NOMO-1 treated with DMSO at 0.1 percent for 48 hours (cell line): ENCODE measurements at regions not wholly inside any gene's neighbourhood (a gene's known extent, or its start where the extent isn't known, plus 50 kb on each side); places are given as distances from the start of the nearest gene placed in this dataset.
A peak's percentile ranks its signal among the peaks of the same experiment; 100 is the strongest.

Experiments
- DNase-seq: peaks from one replicate; lab custom pipeline; 2025; ENCODE audit not compliant: unreplicated experiment; lab: John Stamatoyannopoulos, UW

DNA sequence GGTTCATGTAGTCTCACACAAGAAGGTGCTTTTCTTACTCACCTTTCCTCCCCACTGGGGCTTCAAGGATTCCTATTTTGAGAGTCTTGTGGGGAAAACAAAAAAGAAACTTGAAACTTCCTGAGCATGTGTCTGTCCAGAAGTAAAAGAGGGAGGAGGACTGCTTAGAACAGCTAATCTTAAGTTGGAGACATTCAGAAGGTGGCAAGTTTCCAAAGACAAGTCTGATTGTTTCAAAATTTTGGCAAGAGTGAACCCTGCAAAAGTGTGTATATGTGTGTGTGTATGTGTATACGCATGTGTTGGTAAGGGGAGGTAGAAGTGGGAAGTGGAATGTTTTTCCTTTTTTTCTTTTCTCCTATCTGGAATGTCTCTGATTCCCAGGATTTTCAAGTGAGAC is 189.0 kb upstream of the FRMPD4 start:
- DNase-seq = no peak

- no peak for DNase-seq
Observed at GRCh38 chrX:11952176-11952720, 186.0 kb upstream of the FRMPD4 start.

DNA sequence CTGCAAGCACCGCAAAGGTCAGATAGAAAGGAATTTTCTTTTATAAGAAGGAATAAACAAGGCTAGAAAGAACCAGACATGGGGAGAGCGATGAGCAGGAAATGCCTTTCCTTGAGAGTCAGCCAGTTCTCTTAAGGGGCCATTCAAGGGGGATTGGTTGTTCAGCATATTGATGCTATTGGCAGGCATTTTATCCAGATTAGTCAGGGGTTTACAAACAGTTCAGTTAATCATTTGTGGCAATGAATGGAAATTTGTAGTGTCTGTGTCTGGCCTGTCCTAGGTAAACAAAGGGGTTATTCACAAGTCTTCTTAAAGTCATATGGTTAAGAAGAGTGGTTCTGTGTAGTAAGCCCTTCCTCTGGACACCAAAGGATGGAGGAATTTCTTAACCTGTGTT is 184.7 kb upstream of the FRMPD4 start:
- no peak for DNase-seq

GRCh38 chrX:11954176-11954575 is 184.1 kb upstream of the FRMPD4 start:
- no peak for DNase-seq

DNA sequence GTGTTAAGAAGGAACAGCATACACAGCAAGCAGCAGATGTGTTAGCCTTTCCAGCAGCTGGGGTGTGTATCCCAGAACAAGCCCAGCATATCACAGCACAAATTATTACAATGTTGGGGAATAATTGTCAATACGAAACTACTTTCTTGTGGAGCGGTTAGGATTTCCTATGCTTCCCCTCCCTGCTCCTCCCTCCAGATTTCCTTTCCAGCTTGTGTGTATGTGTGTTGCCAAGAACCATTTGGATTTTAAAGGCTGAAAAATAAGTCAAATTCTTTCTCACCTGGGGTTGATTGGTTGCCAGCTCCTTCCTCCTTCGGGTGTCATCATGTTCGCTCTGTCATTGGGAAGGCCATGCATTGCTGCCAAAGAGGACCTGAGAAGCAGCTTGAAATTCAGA is 178.2 kb upstream of the FRMPD4 start:
- DNase-seq = no peak

GRCh38 chrX:11965436-11965835 is 172.8 kb upstream of the FRMPD4 start:
- no peak for DNase-seq

DNA sequence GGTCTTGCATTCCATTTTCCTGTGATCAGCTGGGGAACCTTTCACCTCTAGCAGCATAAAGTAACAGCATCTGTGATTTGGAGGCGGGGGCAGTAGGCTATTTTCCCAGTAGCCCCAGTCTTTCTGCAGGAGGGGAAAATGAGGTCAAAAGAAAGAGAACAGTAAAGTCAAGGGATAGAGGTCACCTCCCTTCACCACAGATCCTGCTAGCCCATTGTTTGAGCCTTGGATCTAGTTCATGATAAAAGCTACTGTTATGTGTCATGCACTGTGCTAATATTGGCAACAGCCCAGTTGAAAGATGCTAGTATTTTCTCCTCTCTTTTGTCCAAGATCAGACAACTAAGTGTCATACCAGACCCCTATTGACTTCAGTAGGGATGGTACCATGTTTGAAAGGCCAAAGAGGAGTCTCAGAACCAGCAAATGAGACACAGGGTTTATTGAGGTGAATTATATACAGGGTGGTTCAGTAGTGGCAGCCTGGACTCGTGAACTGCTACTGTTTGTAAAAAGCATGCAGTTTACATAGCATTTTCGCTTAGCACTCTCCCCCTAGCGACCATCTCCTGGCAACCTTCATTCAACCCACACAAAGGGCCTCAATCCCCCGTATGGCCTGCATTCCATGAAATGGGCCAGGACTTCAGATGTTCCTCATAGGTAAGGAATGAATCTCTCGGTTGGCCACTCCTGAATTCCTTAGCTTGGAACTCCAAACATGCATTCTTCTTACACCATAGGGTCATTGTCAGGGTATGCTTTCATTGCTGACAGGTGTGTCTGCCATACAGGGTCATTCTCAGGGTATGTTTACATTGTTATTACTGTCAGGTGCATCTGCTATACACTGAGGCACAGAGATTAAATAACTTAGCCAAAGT is 170.0 kb upstream of the FRMPD4 start:
- DNase-seq = no peak

DNA sequence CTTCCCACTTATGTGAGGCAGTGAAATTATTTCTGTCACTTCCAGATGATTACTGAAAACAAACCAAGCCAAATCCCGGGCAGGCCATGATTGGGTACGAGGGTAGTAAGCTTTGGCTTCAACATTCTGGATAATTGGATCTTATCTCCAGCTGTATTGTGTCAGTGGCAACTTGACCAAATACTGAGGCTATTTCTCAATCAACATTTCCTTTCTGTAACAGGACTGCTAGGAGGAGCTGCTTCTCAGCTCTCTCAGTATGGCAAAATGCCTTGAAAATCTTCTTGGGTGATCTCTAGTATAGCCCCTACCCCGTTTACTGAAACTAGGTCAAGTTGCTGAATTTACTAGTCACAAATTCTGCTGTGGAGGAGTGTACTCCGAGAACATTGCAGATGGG is 169.3 kb upstream of the FRMPD4 start:
- DNase-seq = no peak

DNA sequence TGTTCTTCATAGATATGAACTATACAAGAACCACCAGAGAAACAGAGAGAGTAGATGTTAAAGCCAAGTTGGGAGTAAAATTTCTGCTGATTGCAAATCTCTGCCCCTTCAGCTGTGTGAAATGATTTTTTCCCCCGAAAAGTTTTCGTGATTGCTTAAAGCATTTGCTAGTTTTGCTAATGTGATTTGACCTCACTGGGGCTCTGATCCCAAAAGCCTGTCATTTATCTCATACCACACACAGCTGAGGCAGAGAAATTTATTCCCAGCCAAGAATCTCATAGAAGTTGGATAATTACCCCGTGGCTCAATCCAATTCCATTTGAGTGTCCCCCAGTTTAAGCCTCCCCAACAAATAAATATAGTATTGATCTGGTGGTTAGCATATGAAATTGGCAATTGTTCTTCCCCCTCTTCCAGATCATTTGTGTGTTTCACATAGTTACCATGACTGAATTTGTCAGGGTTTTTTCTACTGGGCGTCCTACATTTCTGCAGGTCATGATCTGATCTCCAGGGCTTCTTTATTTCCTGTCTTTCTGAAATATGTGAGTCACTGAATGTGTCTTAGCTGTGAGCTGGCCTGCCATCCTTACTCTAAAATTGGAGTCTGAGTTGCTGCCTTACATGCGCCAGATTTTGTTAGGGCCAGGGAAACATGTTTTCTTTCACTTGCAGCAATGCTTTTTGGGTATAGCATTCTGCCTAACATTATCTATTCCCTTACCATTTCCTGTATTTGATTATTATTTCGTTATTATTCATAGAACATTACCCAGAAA is 167.5 kb upstream of the FRMPD4 start:
- DNase-seq = no peak

DNA sequence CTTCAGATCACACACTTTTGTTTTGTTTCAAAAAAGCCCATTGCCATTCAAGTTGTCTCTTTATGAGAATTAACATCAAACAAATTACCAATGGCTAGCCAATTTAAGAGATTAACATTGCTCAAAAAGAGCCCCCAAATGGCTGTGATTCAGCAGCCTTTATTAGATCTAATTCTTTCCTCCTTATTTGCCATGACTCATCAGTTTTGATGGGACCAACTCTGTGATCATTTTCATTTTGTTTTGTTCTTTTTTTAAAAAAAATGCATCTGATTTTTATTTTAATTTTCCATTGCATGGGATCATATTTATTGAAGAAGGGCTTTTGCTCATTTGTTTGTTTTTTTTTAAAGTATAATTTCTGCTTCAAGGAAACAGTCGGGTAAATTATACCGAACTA is 161.6 kb upstream of the FRMPD4 start:
- DNase-seq = no peak

GRCh38 chrX:11992271-11992670 is 146.0 kb upstream of the FRMPD4 start:
- no peak for DNase-seq

GRCh38 chrX:11995146-11995545 is 143.1 kb upstream of the FRMPD4 start:
- DNase-seq = no peak

DNA sequence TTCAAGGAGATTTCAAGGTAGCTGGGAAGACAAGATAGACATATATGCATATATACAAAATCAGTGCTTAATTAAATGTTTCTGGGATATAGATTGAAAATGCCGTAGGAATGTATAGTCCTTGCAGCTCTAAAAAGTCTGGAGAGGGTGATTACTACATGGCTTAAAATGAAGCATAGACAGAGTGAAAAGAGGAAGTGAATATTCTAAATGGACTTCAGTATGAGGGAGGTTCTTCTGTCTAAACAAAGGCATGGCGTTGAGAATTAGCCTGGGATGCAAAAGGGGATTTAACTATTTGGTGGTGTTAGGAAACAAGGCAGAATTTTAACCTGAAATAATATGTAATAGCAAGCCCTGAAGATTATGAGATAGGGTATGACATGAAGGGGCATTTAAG is 141.5 kb upstream of the FRMPD4 start:
- DNase-seq = peak; percentile 53

GRCh38 chrX:11998944-11999343 is 139.3 kb upstream of the FRMPD4 start:
- no peak for DNase-seq

GRCh38 chrX:12002876-12003275 is 135.4 kb upstream of the FRMPD4 start:
- DNase-seq = no peak

DNA sequence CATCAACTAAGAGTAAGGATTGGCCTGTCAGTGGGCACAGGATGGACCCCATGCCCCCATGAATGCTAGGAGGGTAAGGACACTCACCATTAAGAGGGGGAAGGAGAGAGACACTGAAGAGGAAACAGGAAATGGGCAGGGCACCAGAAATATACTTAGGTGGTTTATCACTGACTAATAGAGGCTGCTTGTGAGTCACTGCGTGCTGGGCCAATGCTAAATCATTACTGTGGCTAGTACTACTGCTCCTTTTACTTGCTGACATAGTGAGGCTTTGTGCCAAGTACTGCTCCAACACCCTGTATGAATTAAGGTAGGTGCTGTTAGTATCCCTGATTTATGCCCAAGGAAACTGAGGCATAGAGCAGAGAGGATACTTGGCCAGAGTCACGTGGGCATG is 130.4 kb upstream of the FRMPD4 start:
- DNase-seq = peak; percentile 15

GRCh38 chrX:12010436-12010835 is 127.8 kb upstream of the FRMPD4 start:
- DNase-seq = no peak

- DNase-seq = no peak
Observed at GRCh38 chrX:12011075-12011474, 127.2 kb upstream of the FRMPD4 start.

DNA sequence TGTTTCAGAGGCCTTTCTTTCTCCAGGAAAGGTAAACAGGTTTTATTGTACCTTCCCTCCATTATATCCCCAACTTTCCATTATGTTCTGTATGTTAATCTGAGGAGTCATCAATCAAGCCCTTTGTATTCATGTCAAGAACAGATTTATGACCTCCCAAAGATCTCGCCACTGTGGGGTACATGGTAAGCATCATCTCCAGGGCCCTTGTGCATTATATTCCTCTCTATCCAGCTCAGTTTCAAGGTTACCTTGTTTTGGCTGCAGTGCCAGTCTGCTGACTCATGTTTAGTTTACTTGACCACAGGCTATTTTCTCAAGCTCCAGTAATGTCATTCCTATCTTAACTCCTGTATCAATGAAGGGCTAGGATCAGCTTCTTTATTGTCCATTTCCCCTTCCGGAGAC is 125.1 kb upstream of the FRMPD4 start:
- DNase-seq = no peak

GRCh38 chrX:12021698-12022097 is 116.6 kb upstream of the FRMPD4 start:
- no peak for DNase-seq

DNA sequence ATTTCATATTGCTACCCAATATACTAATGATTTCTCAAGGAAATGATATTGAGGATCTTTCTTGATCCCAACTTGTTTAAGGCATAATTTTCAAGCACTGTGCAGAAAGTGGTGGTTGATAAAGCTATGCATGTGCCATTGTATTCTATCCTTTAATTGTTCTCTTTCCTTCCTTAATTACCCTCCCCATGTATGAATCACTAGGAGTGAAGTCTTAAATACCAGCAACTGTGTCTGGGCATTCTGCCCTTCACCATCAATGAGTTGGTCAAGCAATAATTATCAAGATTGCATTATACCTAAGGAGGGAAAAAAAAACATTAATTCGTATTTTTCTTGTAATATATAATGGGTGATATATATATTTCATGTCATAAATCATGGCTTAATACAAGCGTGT is 111.8 kb upstream of the FRMPD4 start:
- DNase-seq = no peak

DNA sequence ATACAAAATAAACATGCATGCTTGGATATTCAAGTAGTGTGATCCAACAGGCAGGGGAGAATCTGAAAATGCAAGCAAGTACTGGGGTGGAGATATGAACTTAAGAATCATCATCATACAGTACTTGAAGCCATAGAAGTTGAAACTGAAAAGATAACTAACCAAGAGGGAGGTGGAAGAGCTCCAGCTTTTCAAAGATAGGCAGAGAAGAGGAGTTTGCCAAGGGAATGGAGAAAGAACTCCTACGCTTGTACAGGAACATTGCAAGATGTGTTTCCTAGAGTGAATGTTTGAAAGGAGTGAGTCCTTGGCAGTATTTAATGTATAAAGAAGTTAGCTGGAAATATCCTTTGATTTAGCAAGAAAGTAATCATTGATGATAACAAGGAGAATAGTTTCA is 106.2 kb upstream of the FRMPD4 start:
- no peak for DNase-seq
